Liver (tissue), 8 donors: ENCODE measurements at regions not wholly inside any gene's neighbourhood (a gene's known extent, or its start where the extent isn't known, plus 50 kb on each side); places are given as distances from the start of the nearest gene placed in this dataset.

Experiments used
- DNase-seq: peaks from one replicate; pipeline ENCODE4 v3.0.0-alpha.2; 2017; ENCODE audit warnings: low spot score
- H3K27ac ChIP-seq, 2 donors: one replicate each; pipeline ENCODE4 v1.7.0; 2013; ENCODE audit warnings: inconsistent platforms in 2 of 2, low read length in 2 of 2, control low read depth in 1 of 2, low read depth in 1 of 2, mild to moderate bottlenecking in 1 of 2
- H3K27me3 ChIP-seq, 4 donors: one replicate each; pipeline versions ENCODE4 v1.6.1 to v1.7.0; 2013; ENCODE audit warnings: low read length in 3 of 4, inconsistent platforms in 1 of 4, mild to moderate bottlenecking in 1 of 4, moderate library complexity in 1 of 4; ENCODE audit not compliant: control insufficient read depth in 4 of 4, insufficient read depth in 4 of 4
- H3K36me3 ChIP-seq, 4 donors: one replicate each; pipeline versions ENCODE4 v1.6.1 to v1.7.0; 2013; ENCODE audit warnings: low read length in 3 of 4, mild to moderate bottlenecking in 3 of 4, low read depth in 1 of 4, moderate library complexity in 1 of 4; ENCODE audit not compliant: control insufficient read depth in 4 of 4, insufficient read depth in 3 of 4
- H3K4me1 ChIP-seq, 4 donors: one replicate each; pipeline versions ENCODE4 v1.6.1 to v1.7.0; 2013; ENCODE audit warnings: low read length in 3 of 4, mild to moderate bottlenecking in 3 of 4, moderate library complexity in 1 of 4; ENCODE audit not compliant: control insufficient read depth in 4 of 4, insufficient read depth in 4 of 4
- H3K4me3 ChIP-seq, 3 donors: one replicate each; pipeline versions ENCODE4 v1.6.1 to v1.7.0; 2013; ENCODE audit warnings: low read length in 3 of 3, control low read depth in 1 of 3, low read depth in 1 of 3, mild to moderate bottlenecking in 1 of 3
- H3K9ac ChIP-seq, 2 donors: one replicate each; pipeline ENCODE4 v1.7.0; 2013; ENCODE audit warnings: low read length in 2 of 2, mild to moderate bottlenecking in 2 of 2, moderate library complexity in 2 of 2, control low read depth in 1 of 2, low read depth in 1 of 2
- H3K9me3 ChIP-seq, 4 donors: one replicate each; pipeline versions ENCODE4 v1.6.1 to v1.7.0; 2013; ENCODE audit warnings: low read length in 3 of 4; ENCODE audit not compliant: control insufficient read depth in 4 of 4
- FOXA1 ChIP-seq: IDR thresholded peaks from 2 replicates; pipeline ENCODE4 v1.6.1; 2016; ENCODE audit warnings: antibody characterized with exemption
- FOXA2 ChIP-seq: IDR thresholded peaks from 2 replicates; pipeline ENCODE4 v1.6.1; 2016; ENCODE audit warnings: antibody characterized with exemption
- GABPA ChIP-seq, 2 donors: IDR thresholded peaks in 1 of 2; conservative IDR thresholded peaks in 1 of 2; 2 replicates each; pipeline ENCODE4 v1.6.1; 2016; ENCODE audit warnings: antibody characterized with exemption in 2 of 2, mild to moderate bottlenecking in 1 of 2, moderate library complexity in 1 of 2
- HNF4A ChIP-seq, 2 donors: conservative IDR thresholded peaks; 2 replicates each; pipeline ENCODE4 v1.6.1; 2016; ENCODE audit warnings: antibody characterized with exemption in 2 of 2, mild to moderate bottlenecking in 2 of 2
- HNF4G ChIP-seq: IDR thresholded peaks from 2 replicates; pipeline ENCODE4 v1.6.1; 2016; ENCODE audit warnings: antibody characterized with exemption
- JUND ChIP-seq, 2 donors: IDR thresholded peaks; 2 replicates each; pipeline ENCODE4 v1.6.1; 2016; ENCODE audit warnings: antibody characterized with exemption in 2 of 2
- NR2F2 ChIP-seq: IDR thresholded peaks from 2 replicates; pipeline ENCODE4 v1.6.1; 2016; ENCODE audit warnings: antibody characterized with exemption
- RXRA ChIP-seq, 2 donors: IDR thresholded peaks; 2 replicates each; pipeline ENCODE4 v1.6.1; 2017 to 2018; ENCODE audit warnings: antibody characterized with exemption in 2 of 2, mild to moderate bottlenecking in 1 of 2
- SP1 ChIP-seq: IDR thresholded peaks from 2 replicates; pipeline ENCODE4 v1.6.1; 2018; ENCODE audit warnings: antibody characterized with exemption, mild to moderate bottlenecking
- TAF1 ChIP-seq: conservative IDR thresholded peaks from 2 replicates; pipeline ENCODE4 v1.6.1; 2016; ENCODE audit warnings: antibody characterized with exemption, mild to moderate bottlenecking
- WGBS: extraction: QIAGEN DNeasy Blood & Tissue Kit; methylation state at CpG from one replicate; pipeline ENCODE4 v1.1.7; 2013; 5-methylcytosine and 5-hydroxymethylcytosine counted together
- TF ChIP-seq, protein P1 (sequence below): fragments of 150-350 bp; IDR thresholded peaks from 2 replicates; pipeline ENCODE4 v1.5.1; 2017; ENCODE audit warnings: improper control_type of control experiment, low read depth, low read length; ENCODE audit not compliant: missing input control
- TF ChIP-seq, protein P2 (sequence below): IDR thresholded peaks from 2 replicates; pipeline ENCODE4 v1.6.1; 2016; ENCODE audit warnings: antibody characterized with exemption
- TF ChIP-seq, protein P3 (sequence below): IDR thresholded peaks from 2 replicates; pipeline ENCODE4 v1.6.1; 2016; ENCODE audit warnings: antibody characterized with exemption, mild to moderate bottlenecking
- TF ChIP-seq, protein P4 (sequence below): IDR thresholded peaks from 2 replicates; pipeline ENCODE4 v1.6.1; 2016; ENCODE audit warnings: antibody characterized with exemption
- donor health status: healthy.
- donor health status: healthy.
- donor health status: healthy.
- donor health status: healthy.
- donor health status: healthy.

DNA sequence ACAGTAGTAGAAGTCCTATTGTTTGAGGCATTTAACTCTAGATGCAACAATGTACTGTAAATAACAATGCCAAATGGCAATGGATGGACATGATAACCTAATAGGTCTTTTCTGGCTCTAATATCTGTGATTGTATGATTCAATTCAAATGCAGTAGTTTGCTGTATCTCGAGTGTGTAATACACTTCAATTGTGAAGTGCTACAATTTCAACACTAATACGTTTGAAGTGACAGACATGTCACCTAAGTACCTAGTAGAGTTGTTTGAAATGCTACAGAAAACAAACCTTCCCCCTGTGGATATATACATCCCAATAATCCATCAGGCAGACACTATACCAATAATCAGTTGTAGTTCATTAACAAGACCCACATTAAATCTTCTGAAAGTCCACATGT lies 305.9 kb upstream of the ITGA1 start (continued):
- TF ChIP-seq, protein P1, sequence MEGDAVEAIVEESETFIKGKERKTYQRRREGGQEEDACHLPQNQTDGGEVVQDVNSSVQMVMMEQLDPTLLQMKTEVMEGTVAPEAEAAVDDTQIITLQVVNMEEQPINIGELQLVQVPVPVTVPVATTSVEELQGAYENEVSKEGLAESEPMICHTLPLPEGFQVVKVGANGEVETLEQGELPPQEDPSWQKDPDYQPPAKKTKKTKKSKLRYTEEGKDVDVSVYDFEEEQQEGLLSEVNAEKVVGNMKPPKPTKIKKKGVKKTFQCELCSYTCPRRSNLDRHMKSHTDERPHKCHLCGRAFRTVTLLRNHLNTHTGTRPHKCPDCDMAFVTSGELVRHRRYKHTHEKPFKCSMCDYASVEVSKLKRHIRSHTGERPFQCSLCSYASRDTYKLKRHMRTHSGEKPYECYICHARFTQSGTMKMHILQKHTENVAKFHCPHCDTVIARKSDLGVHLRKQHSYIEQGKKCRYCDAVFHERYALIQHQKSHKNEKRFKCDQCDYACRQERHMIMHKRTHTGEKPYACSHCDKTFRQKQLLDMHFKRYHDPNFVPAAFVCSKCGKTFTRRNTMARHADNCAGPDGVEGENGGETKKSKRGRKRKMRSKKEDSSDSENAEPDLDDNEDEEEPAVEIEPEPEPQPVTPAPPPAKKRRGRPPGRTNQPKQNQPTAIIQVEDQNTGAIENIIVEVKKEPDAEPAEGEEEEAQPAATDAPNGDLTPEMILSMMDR = no peak
- no peak for TF ChIP-seq FOXA2
- TF ChIP-seq, protein P2, sequence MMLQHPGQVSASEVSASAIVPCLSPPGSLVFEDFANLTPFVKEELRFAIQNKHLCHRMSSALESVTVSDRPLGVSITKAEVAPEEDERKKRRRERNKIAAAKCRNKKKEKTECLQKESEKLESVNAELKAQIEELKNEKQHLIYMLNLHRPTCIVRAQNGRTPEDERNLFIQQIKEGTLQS = no peak

DNA sequence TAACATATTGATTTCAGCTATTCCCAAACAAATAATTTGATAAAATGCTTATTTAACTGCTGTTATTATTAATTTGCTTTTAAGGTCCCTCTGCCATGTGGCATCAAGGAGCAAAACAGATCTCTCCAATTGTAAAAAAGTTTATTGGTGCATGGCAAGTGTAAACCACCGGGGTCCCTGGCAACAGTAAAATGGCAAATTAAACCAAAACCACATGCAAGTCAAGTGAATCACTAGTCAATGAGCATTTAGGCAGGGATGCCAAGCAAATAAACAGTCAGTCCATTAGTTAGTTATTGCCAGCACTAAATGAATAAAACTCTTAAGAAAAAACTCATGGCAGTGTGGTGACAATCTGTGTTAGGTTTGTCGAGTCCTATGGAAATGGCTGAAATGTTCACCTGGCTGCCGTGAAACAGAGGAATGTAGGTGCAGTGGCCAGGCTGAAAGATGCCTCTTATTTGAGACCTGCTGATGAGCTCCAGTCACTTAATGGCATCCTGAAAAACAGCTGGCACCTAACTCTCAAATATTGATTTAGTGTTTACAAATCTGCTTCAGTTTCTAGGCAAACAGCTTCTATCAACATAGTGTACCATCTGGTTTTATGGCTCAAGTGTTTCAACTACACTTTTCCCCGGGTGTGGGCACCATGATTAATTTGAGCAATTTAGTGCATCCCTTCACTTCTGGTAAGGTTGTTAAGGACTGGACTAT lies 296.5 kb upstream of the ITGA1 start:
- no peaks in the 10 kb centered on the region for H3K36me3 ChIP-seq
- H3K9me3 ChIP-seq = no peaks in the 10 kb centered on the region
- no peak for DNase-seq
- TF ChIP-seq NR2F2 = no peak
- TF ChIP-seq GABPA (IDR thresholded peaks at IDR 0.05 in 1 of 2, conservative IDR thresholded peaks at IDR 0.05 in 1 of 2) = no peak
- TF ChIP-seq FOXA2 = no peak
- TF ChIP-seq FOXA1 = no peak
- TF ChIP-seq SP1 = no peak
- TF ChIP-seq RXRA (IDR thresholded peaks at IDR 0.05) = no peak
- TF ChIP-seq, protein P3, sequence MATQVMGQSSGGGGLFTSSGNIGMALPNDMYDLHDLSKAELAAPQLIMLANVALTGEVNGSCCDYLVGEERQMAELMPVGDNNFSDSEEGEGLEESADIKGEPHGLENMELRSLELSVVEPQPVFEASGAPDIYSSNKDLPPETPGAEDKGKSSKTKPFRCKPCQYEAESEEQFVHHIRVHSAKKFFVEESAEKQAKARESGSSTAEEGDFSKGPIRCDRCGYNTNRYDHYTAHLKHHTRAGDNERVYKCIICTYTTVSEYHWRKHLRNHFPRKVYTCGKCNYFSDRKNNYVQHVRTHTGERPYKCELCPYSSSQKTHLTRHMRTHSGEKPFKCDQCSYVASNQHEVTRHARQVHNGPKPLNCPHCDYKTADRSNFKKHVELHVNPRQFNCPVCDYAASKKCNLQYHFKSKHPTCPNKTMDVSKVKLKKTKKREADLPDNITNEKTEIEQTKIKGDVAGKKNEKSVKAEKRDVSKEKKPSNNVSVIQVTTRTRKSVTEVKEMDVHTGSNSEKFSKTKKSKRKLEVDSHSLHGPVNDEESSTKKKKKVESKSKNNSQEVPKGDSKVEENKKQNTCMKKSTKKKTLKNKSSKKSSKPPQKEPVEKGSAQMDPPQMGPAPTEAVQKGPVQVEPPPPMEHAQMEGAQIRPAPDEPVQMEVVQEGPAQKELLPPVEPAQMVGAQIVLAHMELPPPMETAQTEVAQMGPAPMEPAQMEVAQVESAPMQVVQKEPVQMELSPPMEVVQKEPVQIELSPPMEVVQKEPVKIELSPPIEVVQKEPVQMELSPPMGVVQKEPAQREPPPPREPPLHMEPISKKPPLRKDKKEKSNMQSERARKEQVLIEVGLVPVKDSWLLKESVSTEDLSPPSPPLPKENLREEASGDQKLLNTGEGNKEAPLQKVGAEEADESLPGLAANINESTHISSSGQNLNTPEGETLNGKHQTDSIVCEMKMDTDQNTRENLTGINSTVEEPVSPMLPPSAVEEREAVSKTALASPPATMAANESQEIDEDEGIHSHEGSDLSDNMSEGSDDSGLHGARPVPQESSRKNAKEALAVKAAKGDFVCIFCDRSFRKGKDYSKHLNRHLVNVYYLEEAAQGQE = no peak
- TF ChIP-seq, protein P4, sequence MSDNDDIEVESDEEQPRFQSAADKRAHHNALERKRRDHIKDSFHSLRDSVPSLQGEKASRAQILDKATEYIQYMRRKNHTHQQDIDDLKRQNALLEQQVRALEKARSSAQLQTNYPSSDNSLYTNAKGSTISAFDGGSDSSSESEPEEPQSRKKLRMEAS = no peak
- TF ChIP-seq, protein P1 = no peak
- TF ChIP-seq, protein P2 = no peak
- no peak for TF ChIP-seq HNF4G
- no peak for TF ChIP-seq TAF1
- no peak for TF ChIP-seq JUND (IDR thresholded peaks at IDR 0.05)
- TF ChIP-seq HNF4A (conservative IDR thresholded peaks at IDR 0.05) = no peak
- no peaks in the 10 kb centered on the region for H3K27me3 ChIP-seq
- H3K27ac ChIP-seq = no peak overlapping the region
- H3K4me3 ChIP-seq = no peak overlapping the region
- no peak overlapping the region for H3K9ac ChIP-seq
- WGBS = 77% methylated on average over 4 of the region's 4 CpGs
- H3K4me1 ChIP-seq = no peaks in the 10 kb centered on the region
